Neural crest cell (in vitro differentiated cells): ENCODE measurements at regions not wholly inside any gene's neighbourhood (a gene's known extent, or its start where the extent isn't known, plus 50 kb on each side); places are given as distances from the start of the nearest gene placed in this dataset.

Experiments used
- DNase-seq: peaks from one replicate; pipeline ENCODE4 v3.0.0; 2021; ENCODE audit warnings: low read depth, mixed read lengths, low spot score
- H3K27ac Mint-ChIP-seq: one replicate; pipeline ENCODE4 v1.8.0; 2021; ENCODE audit warnings: mild to moderate bottlenecking, mixed read lengths; ENCODE audit not compliant: unreplicated experiment
- H3K27me3 Mint-ChIP-seq: 2 replicates; pipeline ENCODE4 v1.8.0; 2021; ENCODE audit warnings: low read depth, mild to moderate bottlenecking, mixed read lengths
- H3K36me3 Mint-ChIP-seq: 2 replicates; pipeline ENCODE4 v1.8.0; 2021; ENCODE audit warnings: low read depth, mild to moderate bottlenecking, mixed read lengths
- H3K4me1 Mint-ChIP-seq: 2 replicates; pipeline ENCODE4 v1.8.0; 2021; ENCODE audit warnings: mixed read lengths
- H3K4me3 Mint-ChIP-seq: one replicate; pipeline ENCODE4 v1.8.0; 2021; ENCODE audit warnings: mild to moderate bottlenecking, mixed read lengths
- H3K9me3 Mint-ChIP-seq: 2 replicates; pipeline ENCODE4 v1.8.0; 2021; ENCODE audit warnings: mixed read lengths
- CTCF ChIP-seq: fragments of 200-600 bp; sonication (generic); conservative IDR thresholded peaks from 2 replicates; pipeline ENCODE4 v1.5.0; 2021; ENCODE audit warnings: antibody characterized with exemption, mild to moderate bottlenecking

DNA sequence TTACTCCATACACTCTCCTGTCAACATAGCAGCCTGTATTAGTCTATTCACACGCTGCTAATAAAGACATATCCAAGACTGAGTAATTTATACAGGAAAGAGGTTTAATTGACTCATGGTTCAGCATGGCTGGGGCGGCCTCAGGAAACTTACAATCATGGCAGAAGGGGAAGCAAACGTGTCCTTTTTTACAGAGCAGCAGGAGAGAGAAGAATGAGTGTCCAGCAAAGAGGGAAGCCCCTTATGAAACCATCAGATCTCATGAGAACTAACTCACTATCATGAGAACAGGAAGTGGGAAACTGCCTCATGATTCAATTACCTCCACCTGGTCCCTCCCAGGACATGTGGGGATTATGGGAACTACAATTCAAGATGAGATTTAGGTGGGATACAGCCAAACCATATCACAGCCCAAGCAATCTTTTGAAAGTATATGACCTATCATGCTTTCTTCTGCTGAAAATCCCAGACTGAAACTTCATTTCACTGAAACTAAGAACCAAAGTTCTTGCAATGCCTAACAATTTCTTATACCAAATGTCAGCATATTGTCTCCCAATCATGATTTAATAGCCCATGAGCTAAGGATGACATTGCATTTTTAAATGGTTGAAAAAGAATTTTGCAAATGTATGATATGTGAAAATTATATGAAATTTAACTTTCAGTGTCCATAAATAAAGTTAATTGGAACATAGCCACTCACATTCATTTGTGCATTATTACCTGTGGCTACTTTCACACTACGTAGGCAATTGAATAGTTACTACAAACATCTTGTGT lies 686.8 kb upstream of the ZEB2 start:
- no peak for DNase-seq
- no peaks in the 10 kb centered on the region for H3K27me3 Mint-ChIP-seq
- TF ChIP-seq CTCF, result no peak
- H3K9me3 Mint-ChIP-seq, result peaks cover 10% of the 10 kb centered on the region
- H3K4me3 Mint-ChIP-seq, result no peak overlapping the region
- no peaks in the 10 kb centered on the region for H3K4me1 Mint-ChIP-seq
- no peak overlapping the region for H3K27ac Mint-ChIP-seq
- peaks cover 13% of the 10 kb centered on the region for H3K36me3 Mint-ChIP-seq

GRCh38 chr2:145203891-145204290 lies 684.0 kb upstream of the ZEB2 start:
- no peak for TF ChIP-seq CTCF
- H3K27me3 Mint-ChIP-seq, result no peaks in the 10 kb centered on the region
- no peak overlapping the region for H3K4me3 Mint-ChIP-seq
- H3K9me3 Mint-ChIP-seq, result no peaks in the 10 kb centered on the region
- no peak for DNase-seq
- H3K27ac Mint-ChIP-seq, result no peak overlapping the region
- peaks cover 18% of the 10 kb centered on the region for H3K4me1 Mint-ChIP-seq
- no peaks in the 10 kb centered on the region for H3K36me3 Mint-ChIP-seq

- H3K36me3 Mint-ChIP-seq, result no peaks in the 10 kb centered on the region
- no peak for TF ChIP-seq CTCF
- H3K27me3 Mint-ChIP-seq, result no peaks in the 10 kb centered on the region
- H3K4me1 Mint-ChIP-seq, result peaks cover 28% of the 10 kb centered on the region
- H3K27ac Mint-ChIP-seq, result peak overlapping the region; percentile 88
- peak; percentile 8 for DNase-seq
- peak overlapping the region; percentile 68 for H3K4me3 Mint-ChIP-seq
- H3K9me3 Mint-ChIP-seq, result no peaks in the 10 kb centered on the region
Observed at GRCh38 chr2:145199827-145200706, 680.1 kb upstream of the ZEB2 start.

DNA sequence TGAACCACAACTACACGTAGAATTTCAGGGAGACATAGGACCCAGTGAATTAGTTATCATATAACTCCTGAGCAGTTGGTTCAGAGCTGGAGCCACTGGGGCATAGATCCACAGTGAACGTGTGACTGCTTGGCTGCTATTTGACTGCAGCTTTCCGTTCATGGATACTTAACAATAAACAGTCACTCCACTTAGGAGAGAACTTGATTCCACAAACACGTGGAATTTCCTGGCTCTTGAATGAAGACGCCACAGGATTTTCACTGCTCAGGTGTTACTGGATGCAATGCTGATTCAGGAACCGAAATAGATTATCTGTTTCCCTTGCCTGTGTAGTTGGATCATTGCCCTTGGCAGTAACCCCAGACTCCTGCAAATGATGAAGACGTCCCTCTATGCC lies 679.1 kb upstream of the ZEB2 start:
- Mint-ChIP-seq H3K27ac (no peak overlapping the region), H3K27me3 (no peaks in the 10 kb centered on the region), H3K9me3 (no peaks in the 10 kb centered on the region), H3K36me3 (no peaks in the 10 kb centered on the region), H3K4me1 (peaks cover 38% of the 10 kb centered on the region), H3K4me3 (no peak overlapping the region)
- TF ChIP-seq CTCF, result no peak
- DNase-seq, result no peak

GRCh38 chr2:145198555-145198954 lies 678.6 kb upstream of the ZEB2 start:
- Mint-ChIP-seq H3K27ac (no peak overlapping the region), H3K9me3 (no peaks in the 10 kb centered on the region), H3K36me3 (no peaks in the 10 kb centered on the region), H3K27me3 (no peaks in the 10 kb centered on the region), H3K4me1 (peaks cover 43% of the 10 kb centered on the region), H3K4me3 (no peak overlapping the region)
- no peak for DNase-seq
- TF ChIP-seq CTCF, result no peak
